ENCODE measurements at regions not wholly inside any gene's neighbourhood (a gene's known extent, or its start where the extent isn't known, plus 50 kb on each side); places are given as distances from the start of the nearest gene placed in this dataset.

GRCh38 chr6:99838607-99839006 is 155.4 kb downstream of the MCHR2 start:
- TF ChIP-seq CTCF (IDR thresholded peaks at IDR 0.05), result no peak
- TF ChIP-seq POLR2AphosphoS5 (IDR thresholded peaks at IDR 0.05), result no peak

Measured in prostate gland (tissue), 2 donors.